ENCODE measurements at regions not wholly inside any gene's neighbourhood (a gene's known extent, or its start where the extent isn't known, plus 50 kb on each side); places are given as distances from the start of the nearest gene placed in this dataset.

- TF ChIP-seq POLR2AphosphoS5 (IDR thresholded peaks at IDR 0.05; ENCODE audit: low read depth, low read length) = no peak
- no peak for TF ChIP-seq GATAD2A (CRISPR knock-in tag; IDR thresholded peaks at IDR 0.05)
- TF ChIP-seq U2AF1 (optimal IDR thresholded peaks at IDR 0.05; ENCODE audit: low read depth, low read length) = no peak
- no peak for TF ChIP-seq MXI1 (IDR thresholded peaks at IDR 0.05; ENCODE audit: borderline replicate concordance, low read depth, low read length)
- TF ChIP-seq EP300 (IDR thresholded peaks at IDR 0.05; ENCODE audit: low read depth in 2 of 2, low read length in 2 of 2) = no peak
- no peak for TF ChIP-seq EP300 (CRISPR knock-in tag; IDR thresholded peaks at IDR 0.05; ENCODE audit: borderline replicate concordance)
- TF ChIP-seq, protein P1, sequence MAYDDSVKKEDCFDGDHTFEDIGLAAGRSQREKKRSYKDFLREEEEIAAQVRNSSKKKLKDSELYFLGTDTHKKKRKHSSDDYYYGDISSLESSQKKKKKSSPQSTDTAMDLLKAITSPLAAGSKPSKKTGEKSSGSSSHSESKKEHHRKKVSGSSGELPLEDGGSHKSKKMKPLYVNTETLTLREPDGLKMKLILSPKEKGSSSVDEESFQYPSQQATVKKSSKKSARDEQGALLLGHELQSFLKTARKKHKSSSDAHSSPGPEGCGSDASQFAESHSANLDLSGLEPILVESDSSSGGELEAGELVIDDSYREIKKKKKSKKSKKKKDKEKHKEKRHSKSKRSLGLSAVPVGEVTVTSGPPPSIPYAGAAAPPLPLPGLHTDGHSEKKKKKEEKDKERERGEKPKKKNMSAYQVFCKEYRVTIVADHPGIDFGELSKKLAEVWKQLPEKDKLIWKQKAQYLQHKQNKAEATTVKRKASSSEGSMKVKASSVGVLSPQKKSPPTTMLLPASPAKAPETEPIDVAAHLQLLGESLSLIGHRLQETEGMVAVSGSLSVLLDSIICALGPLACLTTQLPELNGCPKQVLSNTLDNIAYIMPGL (CRISPR knock-in tag; IDR thresholded peaks at IDR 0.05; ENCODE audit: borderline replicate concordance in 1 of 2, low read depth in 1 of 2) = no peak
These were observed 67.3 kb upstream of the EGLN3 start for GRCh38 chr14:34018125-34018524.

Data from HepG2 (cell line).